BLaER1 treated with 17β-estradiol and CSF1 and Interleukin-3, amounts not matched to agents 10 nM and 100 nM (cell line): ENCODE measurements at regions not wholly inside any gene's neighbourhood (a gene's known extent, or its start where the extent isn't known, plus 50 kb on each side); places are given as distances from the start of the nearest gene placed in this dataset.
A peak's percentile ranks its signal among the peaks of the same experiment; 100 is the strongest.

Experiments used
- H3K27ac ChIP-seq, 11 experiments: shearing (Covaris generic); formaldehyde crosslinking; 2 replicates each; pipeline ENCODE4 v1.8.1; 2022
- H3K27me3 ChIP-seq, 11 experiments: shearing (Covaris generic); formaldehyde crosslinking; 2 replicates each; pipeline ENCODE4 v1.8.1; 2022
- H3K36me3 ChIP-seq, 11 experiments: shearing (Covaris generic); formaldehyde crosslinking; 2 replicates each; pipeline ENCODE4 v1.8.1; 2022
- H3K4me1 ChIP-seq, 10 experiments: shearing (Covaris generic); formaldehyde crosslinking; 2 replicates each; pipeline ENCODE4 v1.8.1; 2022
- H3K4me2 ChIP-seq, 11 experiments: shearing (Covaris generic); formaldehyde crosslinking; 2 replicates each; pipeline ENCODE4 v1.8.1; 2022
- H3K4me3 ChIP-seq, 10 experiments: shearing (Covaris generic); formaldehyde crosslinking; 2 replicates each; pipeline ENCODE4 v1.8.1; 2022
- H3K9ac ChIP-seq, 11 experiments: shearing (Covaris generic); formaldehyde crosslinking; 2 replicates each; pipeline ENCODE4 v1.8.1; 2022
- H3K9me3 ChIP-seq, 11 experiments: shearing (Covaris generic); formaldehyde crosslinking; replicated peaks in 1 of 11; 2 replicates each; pipeline ENCODE4 v1.8.1; 2022
- H4K20me1 ChIP-seq, 11 experiments: shearing (Covaris generic); formaldehyde crosslinking; 2 replicates each; pipeline ENCODE4 v1.8.1; 2022
- Cebpa-rat ChIP-seq, 11 experiments: shearing (Covaris generic); IDR thresholded peaks; 2 replicates each; pipeline ENCODE4 v1.8.1; 2022

- H3K4me2 ChIP-seq: no peak overlapping the region
- no peak overlapping the region for H3K9ac ChIP-seq
- H3K9me3 ChIP-seq: peaks cover 0 to 32% (median 15%) of the 10 kb centered on the region in 11 experiments; a peak in 15 of 22 replicates
- no peaks in the 10 kb centered on the region; a peak in 1 of 22 replicates for H3K27me3 ChIP-seq
- H4K20me1 ChIP-seq: no peaks in the 10 kb centered on the region; a peak in 1 of 22 replicates
- no peak overlapping the region for H3K4me3 ChIP-seq
- no peaks in the 10 kb centered on the region for H3K4me1 ChIP-seq
- H3K27ac ChIP-seq: no peak overlapping the region
- no peaks in the 10 kb centered on the region for H3K36me3 ChIP-seq
- no peak for TF ChIP-seq Cebpa-rat (IDR thresholded peaks at IDR 0.05)
These were observed 479.2 kb downstream of the CDH26 start for GRCh38 chr20:60437418-60437817.

GRCh38 chr20:60446267-60447111 lies 488.3 kb downstream of the CDH26 start:
- Histone ChIP-seq H3K4me1 (peaks cover 11 to 21% (median 19%) of the 10 kb centered on the region in 10 experiments), H3K9me3 (peaks cover 0 to 21% (median 11%) of the 10 kb centered on the region in 11 experiments; a peak in 15 of 22 replicates), H3K36me3 (no peaks in the 10 kb centered on the region), H3K9ac (no peak overlapping the region), H4K20me1 (peaks cover 0 to 52% (median 13%) of the 10 kb centered on the region in 11 experiments; a peak in 11 of 22 replicates), H3K27me3 (peaks cover 28 to 82% (median 68%) of the 10 kb centered on the region in 11 experiments), H3K4me2 (peak overlapping the region; percentile 36 to 69 (median 64)), H3K27ac (no peak overlapping the region), H3K4me3 (no peak overlapping the region)
- peak in 6 of 11 experiments; percentile 7 to 61 (median 49); a peak in 5 of 22 replicates for TF ChIP-seq Cebpa-rat (IDR thresholded peaks at IDR 0.05)

- H3K4me2 ChIP-seq: peak overlapping the region in 4 of 11 experiments; percentile 36 to 69 (median 66); a peak in 5 of 22 replicates
- no peak overlapping the region for H3K4me3 ChIP-seq
- peaks cover 11 to 21% (median 19%) of the 10 kb centered on the region in 10 experiments for H3K4me1 ChIP-seq
- peaks cover 0 to 17% (median 10%) of the 10 kb centered on the region in 11 experiments; a peak in 10 of 22 replicates for H3K9me3 ChIP-seq
- H4K20me1 ChIP-seq: peaks cover 0 to 53% (median 13%) of the 10 kb centered on the region in 11 experiments; a peak in 11 of 22 replicates
- no peak for TF ChIP-seq Cebpa-rat (IDR thresholded peaks at IDR 0.05)
- no peak overlapping the region for H3K27ac ChIP-seq
- peaks cover 28 to 88% (median 68%) of the 10 kb centered on the region in 11 experiments for H3K27me3 ChIP-seq
- H3K36me3 ChIP-seq: no peaks in the 10 kb centered on the region
- no peak overlapping the region for H3K9ac ChIP-seq
These were observed 489.5 kb downstream of the CDH26 start for GRCh38 chr20:60447703-60448102.

- H3K27me3 ChIP-seq: peaks cover 8 to 54% (median 23%) of the 10 kb centered on the region in 11 experiments
- no peak for TF ChIP-seq Cebpa-rat (IDR thresholded peaks at IDR 0.05)
- H3K4me1 ChIP-seq: no peaks in the 10 kb centered on the region
- no peak overlapping the region for H3K4me2 ChIP-seq
- H3K4me3 ChIP-seq: no peak overlapping the region
- no peak overlapping the region for H3K9ac ChIP-seq
- no peaks in the 10 kb centered on the region for H3K9me3 ChIP-seq
- H3K27ac ChIP-seq: no peak overlapping the region
- H3K36me3 ChIP-seq: no peaks in the 10 kb centered on the region
- H4K20me1 ChIP-seq: peaks cover 0 to 45% (median 0%) of the 10 kb centered on the region in 11 experiments; a peak in 6 of 22 replicates
These were observed 495.4 kb downstream of the CDH26 start for GRCh38 chr20:60453388-60454246.

- Histone ChIP-seq H3K27me3 (peaks cover 0 to 46% (median 15%) of the 10 kb centered on the region in 11 experiments; a peak in 16 of 22 replicates), H4K20me1 (peaks cover 0 to 36% (median 0%) of the 10 kb centered on the region in 11 experiments; a peak in 5 of 22 replicates), H3K4me3 (no peak overlapping the region), H3K9ac (no peak overlapping the region), H3K4me1 (no peaks in the 10 kb centered on the region), H3K27ac (no peak overlapping the region), H3K9me3 (no peaks in the 10 kb centered on the region), H3K4me2 (no peak overlapping the region), H3K36me3 (no peaks in the 10 kb centered on the region)
- TF ChIP-seq Cebpa-rat (IDR thresholded peaks at IDR 0.05): no peak
These were observed 496.3 kb downstream of the CDH26 start for GRCh38 chr20:60454491-60454890.

GRCh38 chr20:60455272-60455671 lies 497.0 kb downstream of the CDH26 start:
- no peak overlapping the region for H3K4me2 ChIP-seq
- no peak overlapping the region for H3K4me3 ChIP-seq
- peaks cover 0 to 33% (median 0%) of the 10 kb centered on the region in 11 experiments; a peak in 4 of 22 replicates for H4K20me1 ChIP-seq
- H3K4me1 ChIP-seq: no peaks in the 10 kb centered on the region
- no peaks in the 10 kb centered on the region for H3K9me3 ChIP-seq
- no peak for TF ChIP-seq Cebpa-rat (IDR thresholded peaks at IDR 0.05)
- peaks cover 0 to 38% (median 7%) of the 10 kb centered on the region in 11 experiments; a peak in 13 of 22 replicates for H3K27me3 ChIP-seq
- no peaks in the 10 kb centered on the region for H3K36me3 ChIP-seq
- no peak overlapping the region for H3K9ac ChIP-seq
- H3K27ac ChIP-seq: no peak overlapping the region

- no peak overlapping the region for H3K9ac ChIP-seq
- H3K9me3 ChIP-seq: peaks cover 0 to 8% (median 3%) of the 10 kb centered on the region in 11 experiments; a peak in 3 of 22 replicates
- 0 out of 22 replicates have a peak, but pooled peaks cover 0 to 6% (median 0%) of the 10 kb centered on the region in 11 experiments for H4K20me1 ChIP-seq
- H3K4me2 ChIP-seq: no peak overlapping the region
- H3K4me3 ChIP-seq: no peak overlapping the region
- H3K27me3 ChIP-seq: 0 out of 22 replicates have a peak, but pooled peaks cover 0 to 6% (median 0%) of the 10 kb centered on the region in 11 experiments
- H3K27ac ChIP-seq: no peak overlapping the region
- no peaks in the 10 kb centered on the region for H3K36me3 ChIP-seq
- H3K4me1 ChIP-seq: no peaks in the 10 kb centered on the region
- no peak for TF ChIP-seq Cebpa-rat (IDR thresholded peaks at IDR 0.05)
These were observed 501.0 kb downstream of the CDH26 start for GRCh38 chr20:60459212-60459611.

- H4K20me1 ChIP-seq: no peaks in the 10 kb centered on the region
- no peaks in the 10 kb centered on the region for H3K27me3 ChIP-seq
- H3K27ac ChIP-seq: no peak overlapping the region
- no peaks in the 10 kb centered on the region for H3K4me1 ChIP-seq
- no peaks in the 10 kb centered on the region for H3K36me3 ChIP-seq
- no peak overlapping the region for H3K9ac ChIP-seq
- H3K4me3 ChIP-seq: no peak overlapping the region
- no peak for TF ChIP-seq Cebpa-rat (IDR thresholded peaks at IDR 0.05)
- H3K9me3 ChIP-seq: peaks cover 0 to 8% (median 3%) of the 10 kb centered on the region in 11 experiments; a peak in 3 of 22 replicates
- H3K4me2 ChIP-seq: no peak overlapping the region
These were observed 503.8 kb downstream of the CDH26 start for GRCh38 chr20:60461993-60462392.
